Activated CD8-positive, alpha-beta memory T cell treated with anti-CD3 and anti-CD28 coated beads, Interleukin-2, amount 50 U/mL, for 24 hours (primary cell): ENCODE measurements at regions not wholly inside any gene's neighbourhood (a gene's known extent, or its start where the extent isn't known, plus 50 kb on each side); places are given as distances from the start of the nearest gene placed in this dataset.
"Not testable (repeated sequence)": the region's sequence is repeated elsewhere in the genome, so short reads cannot be mapped to it uniquely, and the experiment has no call there.

Experiments used
- DNase-seq: peaks from one replicate; pipeline ENCODE4 v3.0.0-alpha.2; 2020; ENCODE audit errors: extremely low read depth

DNA sequence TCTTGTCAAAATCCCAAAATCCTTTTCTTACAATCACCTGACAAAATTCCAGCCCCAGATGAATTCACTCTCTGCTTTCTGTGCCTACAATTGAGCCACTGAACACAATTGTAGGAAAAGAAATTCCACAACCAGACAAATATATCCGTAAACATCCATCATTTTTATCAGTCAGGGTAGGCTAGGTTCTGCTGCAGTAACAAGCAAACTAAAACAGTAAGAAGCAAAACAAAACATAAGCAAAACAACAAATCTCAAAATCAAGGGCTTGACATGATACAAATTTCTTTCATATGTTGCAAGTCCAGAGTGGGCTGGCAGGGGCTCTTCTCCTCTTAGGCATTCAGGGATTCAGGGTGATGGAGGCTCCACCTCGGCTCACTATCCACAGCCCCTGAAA, 114.2 kb upstream of the MAN2A1 start:
- no peak for DNase-seq

GRCh38 chr5:109574985-109575384, 114.7 kb upstream of the MAN2A1 start:
- DNase-seq = no peak

- no peak for DNase-seq
Observed at GRCh38 chr5:109573766-109574165, 116.0 kb upstream of the MAN2A1 start.

DNA sequence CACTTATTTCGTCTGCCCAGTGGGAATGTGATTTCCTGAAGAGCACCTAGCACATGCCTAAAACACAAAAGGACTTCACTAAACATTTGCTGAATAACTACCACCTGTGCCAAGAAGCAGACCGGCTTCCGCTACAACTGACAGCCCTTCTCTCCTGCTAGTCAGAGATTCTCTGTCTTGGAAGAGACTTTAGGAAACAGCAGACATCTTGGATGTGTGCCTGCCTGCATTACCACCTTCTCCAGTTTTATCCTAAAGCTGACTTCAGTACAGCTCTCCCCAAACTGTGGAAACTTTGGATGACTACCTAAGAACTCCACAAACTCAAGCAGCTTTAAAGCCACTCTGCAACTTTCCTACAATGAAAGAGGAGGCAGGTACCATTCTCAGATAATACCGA, 116.5 kb upstream of the MAN2A1 start:
- DNase-seq = no peak

- DNase-seq = no peak
Observed at GRCh38 chr5:109571785-109572184, 117.9 kb upstream of the MAN2A1 start.

DNA sequence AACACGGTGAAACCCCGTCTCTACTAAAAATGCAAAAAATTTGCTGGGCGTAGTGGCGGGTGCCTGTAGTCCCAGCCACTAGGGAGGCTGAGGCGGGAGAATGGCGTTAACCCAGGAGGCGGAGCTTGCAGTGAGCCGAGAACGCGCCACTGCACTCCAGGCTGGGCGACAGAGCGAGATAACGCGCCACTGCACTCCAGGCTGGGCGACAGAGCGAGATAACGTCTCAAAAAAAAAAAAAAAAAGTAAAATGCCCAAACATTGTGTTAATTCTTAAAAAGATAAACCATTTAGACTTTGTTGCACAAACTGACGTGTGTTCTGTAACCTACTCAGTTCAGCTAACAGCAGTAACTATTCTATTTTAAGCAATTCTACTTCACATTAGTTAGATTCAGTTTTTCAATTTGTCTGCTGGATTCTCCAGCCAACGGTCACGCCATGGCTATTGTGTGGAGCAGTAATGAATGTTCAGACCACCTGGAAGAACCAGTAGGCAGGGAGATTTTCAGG, 119.3 kb upstream of the MAN2A1 start:
- DNase-seq = no peak

- DNase-seq = no peak
Observed at GRCh38 chr5:109567374-109568044, 122.2 kb upstream of the MAN2A1 start.

- no peak for DNase-seq
Observed at GRCh38 chr5:109566361-109566760, 123.4 kb upstream of the MAN2A1 start.

DNA sequence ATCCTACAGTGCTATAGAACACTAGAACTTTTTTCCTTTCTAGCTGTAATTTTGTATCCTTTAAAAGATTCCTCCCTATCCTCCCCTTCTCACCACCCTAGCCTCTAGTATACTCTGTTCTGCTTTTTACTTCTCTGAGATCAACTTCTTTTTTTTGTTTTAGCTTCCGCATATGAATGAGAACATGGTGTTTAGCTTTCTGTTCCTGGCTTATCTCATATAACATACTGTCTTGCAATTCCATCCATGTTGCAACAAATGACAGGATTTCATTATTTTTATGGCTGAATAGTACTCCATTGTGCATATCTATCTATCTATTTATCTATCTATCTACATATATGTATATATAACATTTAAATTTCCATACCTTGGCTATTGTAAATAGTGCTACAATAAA, 126.0 kb upstream of the MAN2A1 start:
- no peak for DNase-seq

- DNase-seq = no peak
Observed at GRCh38 chr5:109563189-109563588, 126.5 kb upstream of the MAN2A1 start.

GRCh38 chr5:109562441-109562840, 127.3 kb upstream of the MAN2A1 start:
- DNase-seq = no peak

- no peak for DNase-seq
Observed at GRCh38 chr5:109561447-109561846, 128.3 kb upstream of the MAN2A1 start.

GRCh38 chr5:109560554-109560953, 129.2 kb upstream of the MAN2A1 start:
- DNase-seq = no peak

DNA sequence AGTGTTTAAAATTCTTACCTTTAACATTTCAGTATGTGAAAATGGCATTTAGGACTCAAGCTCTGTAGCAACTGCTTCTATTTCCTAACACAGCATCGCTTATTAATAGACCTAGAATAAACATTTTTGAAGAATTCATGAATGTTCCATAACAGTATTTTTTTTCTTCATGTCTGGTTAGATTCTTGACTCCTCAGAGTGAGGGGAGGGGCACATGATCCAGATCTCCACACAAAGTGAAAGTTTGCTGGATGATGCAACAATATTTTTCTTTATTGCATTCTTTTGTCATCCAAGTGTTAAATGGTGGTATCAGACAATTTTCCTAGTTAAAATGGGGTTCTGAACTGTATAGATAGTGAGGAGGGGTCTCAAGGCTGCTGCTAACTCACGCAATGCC, 130.8 kb upstream of the MAN2A1 start:
- DNase-seq = no peak

DNA sequence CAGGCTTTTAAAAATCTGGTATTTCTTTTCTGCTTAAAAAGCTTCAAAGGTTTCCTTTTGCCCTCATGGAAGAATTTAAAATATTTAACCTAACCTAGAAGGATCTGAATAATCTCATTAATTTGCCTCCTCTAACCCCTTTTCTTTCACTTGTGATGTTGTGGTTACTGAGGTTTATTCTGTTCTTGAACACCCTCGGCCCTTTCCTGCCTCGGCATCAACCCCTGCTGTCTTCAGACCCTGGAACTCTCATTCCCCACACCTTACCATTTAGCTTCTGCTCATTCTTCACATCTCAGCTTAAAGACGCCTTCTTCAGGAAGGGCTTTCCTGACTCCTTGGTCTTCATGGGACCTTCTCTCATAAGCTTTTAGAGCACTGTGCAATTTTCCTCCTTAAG, 131.4 kb upstream of the MAN2A1 start:
- DNase-seq = no peak

- no peak for DNase-seq
Observed at GRCh38 chr5:109553846-109554245, 135.9 kb upstream of the MAN2A1 start.

- DNase-seq = not testable (repeated sequence)
Observed at GRCh38 chr5:109551234-109551633, 138.5 kb upstream of the MAN2A1 start.

GRCh38 chr5:109550077-109550476, 139.7 kb upstream of the MAN2A1 start:
- DNase-seq = no peak

DNA sequence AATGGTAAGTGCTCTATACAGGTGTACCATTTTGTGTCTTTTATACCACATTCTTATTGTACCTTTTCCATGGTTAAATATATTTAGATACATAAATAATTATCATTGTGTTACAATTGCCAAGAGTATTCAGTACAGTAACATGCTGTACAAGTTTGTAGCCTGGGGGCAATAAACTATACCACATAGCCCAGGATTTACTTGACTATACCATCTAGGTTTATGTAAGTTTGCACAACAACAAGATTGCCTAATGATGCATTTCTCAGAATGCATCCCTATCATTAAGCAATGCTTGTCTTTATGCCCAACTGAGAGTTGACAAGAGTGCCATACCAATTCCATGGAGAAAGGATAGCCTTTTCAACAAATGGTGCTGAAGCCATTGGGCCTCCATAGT, 136.7 kb upstream of the PJA2 start:
- DNase-seq = no peak

GRCh38 chr5:109544873-109545272, 135.1 kb upstream of the PJA2 start:
- not testable (repeated sequence) for DNase-seq

GRCh38 chr5:109538692-109539091, 128.9 kb upstream of the PJA2 start:
- DNase-seq = not testable (repeated sequence)

GRCh38 chr5:109535090-109535489, 125.3 kb upstream of the PJA2 start:
- DNase-seq = not testable (repeated sequence)

DNA sequence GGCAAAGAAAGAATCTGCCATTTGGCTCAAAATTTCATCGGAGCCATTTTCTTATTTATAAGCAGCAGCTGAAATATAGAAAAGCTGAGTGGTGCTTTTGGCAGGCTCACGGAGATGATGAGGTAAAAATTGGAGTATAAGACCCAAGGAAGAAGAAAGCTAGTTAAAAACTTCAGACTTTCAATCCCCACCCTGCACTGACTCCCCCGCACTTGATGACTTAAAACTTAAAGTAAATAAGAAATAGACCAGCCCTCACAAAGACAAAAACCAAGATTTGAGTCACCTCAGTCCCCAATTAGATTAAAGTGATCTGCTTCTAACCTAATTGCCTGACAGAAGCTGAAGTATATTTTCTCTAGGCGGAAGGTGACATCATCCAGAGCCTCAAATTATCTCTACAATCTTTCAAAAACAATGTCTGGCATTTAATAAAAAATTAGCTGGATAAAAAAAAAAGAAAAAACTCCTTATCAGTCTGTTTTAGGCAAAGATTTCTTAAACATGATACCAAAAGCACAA, 124.0 kb upstream of the PJA2 start:
- no peak for DNase-seq
